HG03565 (cell line): ENCODE measurements at regions not wholly inside any gene's neighbourhood (a gene's known extent, or its start where the extent isn't known, plus 50 kb on each side); places are given as distances from the start of the nearest gene placed in this dataset.
A peak's percentile ranks its signal among the peaks of the same experiment; 100 is the strongest.

Experiments used
- ATAC-seq: cut with Tn5 transposase; IDR thresholded peaks from one replicate; pipeline ENCODE4 v1.9.1; 2021; ENCODE audit warnings: mild to moderate bottlenecking, moderate library complexity; ENCODE audit not compliant: unreplicated experiment

DNA sequence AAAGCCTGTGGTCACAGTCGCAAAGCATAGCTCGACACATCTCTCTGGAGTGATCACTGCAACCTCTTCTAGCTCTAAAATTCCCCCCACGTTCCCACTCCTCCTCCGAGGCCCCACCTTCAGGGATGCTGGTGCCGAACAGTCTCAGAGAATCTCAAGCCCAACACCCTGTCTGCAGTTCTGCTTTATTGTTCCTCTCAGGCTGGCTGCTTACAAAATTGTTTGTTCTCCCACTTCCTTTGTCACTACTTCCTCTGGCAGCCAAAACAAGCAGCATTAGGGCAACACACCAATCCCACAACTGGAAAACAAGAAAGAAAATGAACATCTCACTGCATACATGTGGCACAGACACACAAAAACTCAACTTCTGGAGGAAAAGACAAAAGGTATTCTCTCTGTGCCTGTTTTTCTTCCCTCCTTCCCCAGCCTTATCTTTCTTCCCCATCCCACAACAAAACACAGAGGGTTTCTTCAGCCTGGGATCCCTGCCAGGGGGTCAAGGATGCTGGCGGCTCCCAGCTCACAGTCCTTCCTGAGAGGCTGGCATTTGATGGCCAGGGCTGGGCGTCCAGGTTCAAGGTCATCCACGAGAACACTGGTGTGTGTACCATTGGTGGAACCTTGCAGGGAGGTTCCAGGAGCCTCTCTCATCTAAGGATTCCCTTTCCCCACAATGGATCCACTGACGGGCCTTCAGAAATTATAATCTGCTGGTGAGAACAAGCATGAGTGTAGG lies 108.4 kb downstream of the TMCO5A start:
- no peak for ATAC-seq

DNA sequence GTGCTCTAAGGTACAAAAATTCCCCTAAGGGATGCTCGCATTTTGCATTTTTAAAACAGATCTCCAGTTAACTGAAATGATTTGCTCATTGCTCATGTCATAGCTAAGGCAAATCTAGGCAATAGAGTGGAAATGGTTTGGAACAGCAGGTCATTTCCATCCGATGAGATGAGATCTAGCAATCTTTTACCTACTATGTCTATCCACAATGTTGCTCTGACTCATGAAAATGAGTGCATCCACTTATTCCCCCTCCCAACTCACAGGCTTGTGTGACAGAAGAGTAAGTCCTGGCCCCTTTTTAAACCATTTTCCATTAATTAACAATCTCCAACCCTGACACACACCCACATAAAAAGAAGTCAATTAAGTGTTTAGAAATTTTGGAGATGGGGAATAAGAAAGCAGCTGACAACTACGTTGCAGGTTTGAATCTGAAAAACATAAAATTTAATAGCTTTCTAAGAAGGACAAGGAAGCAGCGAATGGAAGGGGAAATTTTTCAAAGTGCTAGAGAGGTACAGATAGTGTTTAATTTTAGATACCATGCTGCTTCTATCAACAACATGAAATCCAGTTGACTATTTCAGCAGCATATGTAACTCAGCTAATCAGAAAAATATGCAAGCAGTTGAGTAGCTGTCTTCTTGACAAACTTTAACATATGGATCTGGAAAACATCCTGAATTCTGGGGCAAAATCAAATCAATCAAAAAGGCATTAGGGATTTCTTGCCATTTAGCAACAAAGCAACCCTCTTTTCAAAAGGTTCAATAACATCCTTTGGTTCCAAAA lies 112.0 kb downstream of the TMCO5A start:
- ATAC-seq, result no peak

GRCh38 chr15:38048001-38048455 lies 113.6 kb downstream of the TMCO5A start:
- peak; percentile 59 for ATAC-seq

DNA sequence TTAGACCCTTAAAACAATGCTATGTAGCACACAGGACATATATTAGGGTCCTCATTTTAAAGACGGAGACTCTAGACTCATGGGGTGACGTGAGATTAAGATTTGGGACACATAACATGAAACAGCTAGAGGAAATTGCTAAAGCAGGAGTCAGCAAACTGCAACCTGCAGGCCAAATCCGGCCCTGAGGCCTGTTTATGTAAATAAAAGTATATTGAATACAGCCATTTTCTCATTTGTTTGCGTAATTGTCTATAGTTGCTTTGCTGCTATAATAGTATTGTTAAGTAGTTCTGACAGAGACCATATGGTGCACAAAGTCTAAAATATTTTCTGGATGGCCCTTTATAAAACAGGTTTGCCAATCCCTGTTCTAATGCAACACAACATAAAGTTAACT lies 115.5 kb downstream of the TMCO5A start:
- ATAC-seq, result no peak

DNA sequence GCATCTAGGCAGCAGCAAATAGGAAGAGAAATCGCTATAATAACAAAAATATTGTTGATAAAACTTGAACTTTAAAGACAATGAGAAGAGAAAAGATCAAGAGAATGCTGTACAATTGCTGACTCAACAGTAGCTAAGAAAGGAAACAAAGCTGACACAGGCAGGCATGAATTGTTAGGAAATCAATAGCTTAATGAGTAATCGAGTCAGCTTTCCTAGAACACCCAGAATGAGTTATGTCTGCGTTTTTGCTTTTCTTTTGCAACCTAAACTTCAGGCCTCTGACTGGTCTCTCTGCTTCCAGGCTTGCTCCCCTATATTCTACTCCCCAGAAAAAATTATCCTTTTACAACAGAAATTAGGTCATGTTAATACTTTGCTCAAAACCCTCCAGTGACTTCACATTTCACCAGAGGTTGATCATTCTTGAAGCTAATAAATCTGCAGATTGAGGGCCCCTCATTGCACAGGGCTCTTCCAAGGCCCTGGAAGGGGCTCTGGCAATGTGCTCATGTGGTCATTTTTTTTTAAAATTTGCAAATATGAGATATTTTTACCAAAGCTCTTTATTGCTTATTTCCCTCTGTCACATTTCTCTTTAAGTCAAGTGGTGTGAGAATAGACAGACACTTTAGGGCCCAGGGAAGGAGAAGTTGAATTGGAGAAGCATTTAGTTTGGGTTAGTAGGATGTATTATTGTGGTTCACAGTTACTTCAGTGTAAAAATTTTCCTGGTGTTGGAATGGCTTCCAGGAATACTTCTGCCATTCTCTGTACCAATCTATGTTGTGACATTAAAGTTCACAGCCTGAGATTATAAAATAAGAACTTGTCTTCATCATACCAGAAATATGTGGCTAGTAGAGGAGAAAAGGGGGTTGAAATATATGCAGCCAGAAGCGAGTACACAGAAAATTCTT lies 116.3 kb downstream of the TMCO5A start:
- ATAC-seq, result no peak

DNA sequence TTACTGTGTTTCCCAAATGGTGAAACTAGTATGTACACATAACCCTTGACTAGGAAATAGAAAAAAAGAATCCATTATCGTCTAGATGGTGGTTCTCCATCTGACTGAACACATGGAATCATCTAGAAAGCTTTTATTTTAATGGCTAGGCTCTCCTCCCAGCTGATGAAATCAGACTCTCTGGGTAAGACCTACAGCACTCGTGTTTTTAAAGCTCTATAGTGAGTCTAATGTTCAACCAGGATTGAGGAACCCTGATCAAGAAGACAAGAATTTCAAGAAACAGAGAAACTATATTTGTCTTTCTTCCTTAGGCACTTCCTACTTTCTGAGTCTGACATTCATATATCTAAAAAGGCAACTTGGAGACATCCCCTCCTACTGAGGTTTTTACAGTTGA lies 118.8 kb downstream of the TMCO5A start:
- no peak for ATAC-seq

DNA sequence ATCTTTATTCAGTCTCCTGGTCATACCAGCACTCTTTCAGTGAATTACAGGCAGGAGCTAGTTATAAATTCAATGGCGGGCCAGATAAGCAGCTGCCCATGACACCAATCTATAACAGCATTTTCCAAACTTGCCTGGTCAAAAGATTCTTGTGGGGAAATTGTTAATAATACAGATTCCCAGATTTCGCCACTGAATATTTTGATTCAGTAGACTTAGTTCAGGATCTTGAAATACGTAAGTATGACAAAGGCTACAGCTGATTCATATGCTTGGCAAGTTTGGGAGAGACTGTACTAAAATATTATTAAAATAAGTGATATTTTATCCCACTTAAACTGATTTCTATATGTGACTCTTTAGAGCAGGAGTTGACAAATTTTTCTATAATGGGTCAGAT lies 119.3 kb downstream of the TMCO5A start:
- no peak for ATAC-seq

DNA sequence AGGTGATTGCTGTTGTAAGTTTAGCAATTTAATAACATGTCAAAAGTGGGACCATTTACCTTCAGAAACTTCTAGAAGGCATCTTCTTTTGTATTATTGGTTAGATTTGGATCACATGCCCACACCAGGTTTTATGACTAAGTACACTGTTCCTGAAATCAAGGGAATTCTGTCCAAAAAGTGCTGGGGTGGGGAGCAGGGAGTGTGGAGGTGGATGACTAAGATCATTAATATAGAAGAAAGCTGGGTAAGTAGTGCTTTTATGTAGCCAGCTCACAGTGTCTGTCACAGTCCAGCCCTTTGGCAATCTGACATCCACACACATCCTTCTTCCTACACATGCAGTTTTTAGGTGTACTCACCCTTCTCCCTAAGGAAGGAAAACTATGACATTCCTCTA lies 120.0 kb downstream of the TMCO5A start:
- ATAC-seq, result no peak

DNA sequence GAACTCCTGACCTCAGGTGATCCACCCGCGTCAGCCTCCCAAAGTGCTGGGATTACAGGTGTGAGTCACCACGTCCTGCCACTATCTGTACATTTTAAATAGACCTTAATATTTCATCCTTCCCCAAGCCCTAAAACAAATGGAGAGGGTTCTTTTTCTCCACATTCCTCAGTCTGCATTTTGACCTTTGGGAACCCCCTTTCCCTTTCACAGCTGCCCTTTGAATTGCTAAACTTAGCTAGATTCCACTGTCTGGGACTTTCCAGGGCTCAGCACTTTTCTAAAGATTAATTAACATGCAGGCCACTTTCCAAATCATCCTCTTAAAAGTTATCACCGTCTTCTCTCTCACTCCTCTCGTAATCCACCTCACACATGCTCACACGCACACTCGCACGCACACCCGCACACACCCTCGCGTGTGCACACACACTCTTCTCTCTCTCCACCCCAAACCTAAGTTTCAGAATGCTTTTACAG lies 124.2 kb downstream of the TMCO5A start:
- ATAC-seq, result no peak

DNA sequence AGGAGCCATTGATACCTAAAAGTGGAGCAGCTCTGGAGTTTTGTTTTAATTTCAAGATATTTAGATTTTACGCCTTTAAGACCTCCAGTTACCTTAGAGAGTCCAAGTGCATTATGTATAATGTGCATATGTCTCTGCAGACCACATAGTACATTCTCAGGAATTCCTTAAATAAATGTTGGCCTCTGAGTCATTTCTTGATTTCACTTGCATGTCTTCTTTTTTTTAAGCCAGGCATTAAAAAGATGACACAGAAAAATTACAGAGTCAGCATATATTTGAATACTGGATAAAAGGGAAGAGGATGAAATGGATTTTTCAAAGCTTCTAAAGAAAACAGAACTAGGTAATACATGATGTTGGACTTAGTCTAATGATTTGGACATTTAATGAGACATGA lies 125.2 kb downstream of the TMCO5A start:
- no peak for ATAC-seq

DNA sequence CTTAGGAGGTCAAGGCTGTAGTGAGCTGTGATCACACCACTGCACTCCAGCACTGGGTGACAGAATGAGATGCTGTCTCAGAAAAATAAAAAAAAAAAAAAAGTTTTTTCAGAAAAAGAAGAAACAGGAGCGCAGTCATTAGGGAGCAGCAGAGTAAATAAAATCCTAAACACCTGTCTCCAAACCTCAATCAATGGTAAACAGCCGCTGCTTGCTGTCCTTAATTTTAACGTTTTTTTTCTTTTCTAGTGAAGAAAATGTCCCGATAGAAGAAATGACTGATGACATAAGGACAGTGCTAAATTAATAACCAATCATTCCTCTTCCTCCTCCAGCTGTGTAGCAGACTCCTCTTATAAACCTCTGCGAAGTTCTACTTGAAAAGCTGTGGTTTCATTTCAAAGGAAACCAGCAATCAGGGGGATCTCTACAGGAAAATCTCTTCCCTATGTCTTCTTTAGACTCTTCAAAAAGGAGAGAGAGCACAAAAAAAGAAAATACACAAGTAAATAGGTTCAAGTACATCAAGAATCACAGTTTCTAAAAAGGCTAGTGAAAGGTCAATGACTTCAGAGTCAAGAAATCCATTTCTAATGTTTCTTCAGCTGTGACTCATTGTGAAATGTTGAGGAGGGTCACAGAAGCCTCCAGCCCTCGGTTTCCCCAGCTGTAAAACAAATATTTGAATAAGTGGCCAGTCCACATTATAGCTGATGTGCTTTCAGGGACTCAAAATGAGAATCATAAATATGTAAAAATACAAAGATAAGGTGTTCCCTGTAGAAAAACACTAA lies 127.6 kb downstream of the TMCO5A start:
- no peak for ATAC-seq

DNA sequence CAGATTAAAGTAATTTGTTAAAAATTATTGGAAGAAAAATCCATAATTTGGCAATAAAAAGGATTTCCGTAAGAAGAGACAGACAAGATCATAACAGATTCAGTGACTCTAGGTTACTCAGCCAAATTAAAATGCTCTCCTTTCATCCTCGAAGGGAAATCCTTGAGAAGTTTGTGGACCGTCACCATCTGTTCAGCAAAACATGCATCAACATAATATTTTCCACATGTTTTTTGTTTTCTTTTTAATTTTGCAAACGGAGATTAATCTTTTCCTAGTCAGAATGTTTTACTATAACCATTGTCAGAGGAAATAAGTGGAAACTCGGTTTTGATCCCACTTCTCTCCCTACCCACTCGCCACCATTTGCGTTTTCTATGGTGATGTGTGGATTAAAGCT lies 128.3 kb downstream of the TMCO5A start:
- ATAC-seq, result no peak

DNA sequence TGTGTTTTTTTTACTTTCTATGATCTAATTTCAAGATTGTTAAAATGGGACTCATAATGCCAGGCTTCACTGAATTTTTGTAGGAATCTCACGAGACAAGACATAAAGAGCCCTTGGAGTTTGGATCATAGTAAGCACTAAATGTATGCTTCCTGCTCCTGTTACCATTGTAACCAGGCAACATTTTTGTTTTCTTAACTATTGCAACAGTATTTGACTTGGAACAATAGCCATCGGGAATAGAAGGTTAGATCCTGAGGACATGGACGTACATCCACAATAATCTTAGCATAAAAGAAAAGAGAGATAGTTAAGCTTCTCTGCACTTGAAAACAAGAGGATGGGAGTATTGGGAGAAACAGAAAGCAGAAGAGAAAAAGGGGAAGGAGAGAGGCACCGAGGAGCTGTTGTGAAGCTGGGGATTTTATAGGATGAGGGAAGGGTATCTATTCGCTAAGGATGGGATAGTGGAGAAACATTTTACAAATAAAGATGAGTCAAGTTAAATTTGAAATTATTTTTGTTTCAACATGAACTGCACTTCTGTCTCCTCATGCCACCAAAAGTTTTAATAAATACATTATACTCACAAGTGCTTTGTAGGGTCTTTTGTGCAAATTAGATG lies 131.4 kb downstream of the TMCO5A start:
- no peak for ATAC-seq

GRCh38 chr15:38066612-38067011 lies 132.2 kb downstream of the TMCO5A start:
- no peak for ATAC-seq

- peak; percentile 94 for ATAC-seq
These were observed 134.4 kb downstream of the TMCO5A start for GRCh38 chr15:38068626-38069391.

GRCh38 chr15:38069511-38070011 lies 135.1 kb downstream of the TMCO5A start:
- ATAC-seq, result no peak

DNA sequence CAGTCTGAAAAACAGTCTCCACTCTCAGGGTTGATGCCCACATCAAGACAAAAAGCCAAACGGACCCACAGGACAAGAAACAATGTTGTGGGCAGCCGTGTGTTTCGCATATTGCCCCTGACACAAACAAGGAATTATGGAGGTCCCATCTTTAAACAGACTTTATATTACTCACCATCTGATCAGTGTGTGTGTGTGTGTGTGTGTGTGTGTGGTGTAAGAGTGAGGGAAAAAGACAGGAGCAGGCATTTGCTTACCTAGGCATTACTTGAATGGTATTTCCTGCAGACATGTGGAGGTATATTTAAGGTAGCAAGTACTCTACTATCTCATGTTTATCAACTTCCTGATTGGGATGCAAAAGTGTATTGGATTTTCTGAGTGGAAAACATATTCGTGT lies 136.3 kb downstream of the TMCO5A start:
- no peak for ATAC-seq

GRCh38 chr15:38071211-38071972 lies 137.0 kb downstream of the TMCO5A start:
- no peak for ATAC-seq
